ENCODE measurements at regions not wholly inside any gene's neighbourhood (a gene's known extent, or its start where the extent isn't known, plus 50 kb on each side); places are given as distances from the start of the nearest gene placed in this dataset.

DNA sequence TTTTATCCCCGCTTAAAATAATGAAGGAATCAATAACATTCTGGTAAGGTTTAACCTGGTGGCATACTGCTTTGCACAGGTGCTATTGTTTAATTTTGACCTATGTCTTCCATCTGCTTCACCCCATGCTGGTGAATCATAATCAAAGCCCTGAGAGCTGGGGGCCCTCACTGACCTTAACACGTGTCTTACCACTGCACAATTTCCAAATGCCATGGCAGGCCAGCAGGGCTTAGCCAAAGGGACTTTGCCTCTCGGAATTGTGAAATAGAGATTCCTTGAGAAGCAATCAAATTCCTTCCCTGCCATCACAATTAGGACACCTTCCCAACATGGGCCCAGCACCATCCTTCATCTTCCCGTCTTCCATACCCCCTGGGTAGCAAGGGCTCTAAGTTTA lies 242.6 kb upstream of the THBS1 start:
- TF ChIP-seq SUZ12 (IDR thresholded peaks at IDR 0.05; ENCODE audit: extremely low read depth, insufficient read depth, insufficient read length) (no peak), ZNF274 (IDR thresholded peaks at IDR 0.05; ENCODE audit: low read depth, low read length) (no peak)
